OCI-LY1 (cell line): ENCODE measurements at regions not wholly inside any gene's neighbourhood (a gene's known extent, or its start where the extent isn't known, plus 50 kb on each side); places are given as distances from the start of the nearest gene placed in this dataset.

ENCODE experiments used
- H2AFZ ChIP-seq: fragments of 200-600 bp; sonication (generic), shearing (Covaris generic); 2 replicates; pipeline ENCODE4 v1.6.0; 2014; ENCODE audit warnings: antibody characterized with exemption, mild to moderate bottlenecking, low read length
- H3F3A ChIP-seq: fragments of 200-600 bp; sonication (generic), shearing (Covaris generic); 2 replicates; pipeline ENCODE4 v1.6.0; 2014; ENCODE audit warnings: mild to moderate bottlenecking, antibody characterized with exemption, low read length, moderate library complexity; ENCODE audit not compliant: insufficient read depth
- H3K27ac ChIP-seq: fragments of 200-600 bp; sonication (generic); 2 replicates; pipeline ENCODE4 v1.5.1; 2014; ENCODE audit warnings: low read length, mixed run types, mild to moderate bottlenecking, low read depth; ENCODE audit not compliant: poor library complexity, severe bottlenecking
- H3K27me3 ChIP-seq: fragments of 200-600 bp; sonication (generic); 2 replicates; pipeline ENCODE4 v1.6.0; 2014; ENCODE audit warnings: antibody characterized with exemption, mild to moderate bottlenecking, low read length, moderate library complexity; ENCODE audit not compliant: insufficient read depth
- H3K36me3 ChIP-seq: fragments of 200-600 bp; sonication (generic); 2 replicates; pipeline ENCODE4 v1.6.1; 2014; ENCODE audit warnings: mild to moderate bottlenecking, antibody characterized with exemption, low read length, moderate library complexity, mixed read lengths; ENCODE audit not compliant: insufficient read depth
- H3K4me1 ChIP-seq: fragments of 200-600 bp; sonication (generic); 2 replicates; pipeline ENCODE4 v1.5.1; 2014; ENCODE audit warnings: mild to moderate bottlenecking, low read length, moderate library complexity; ENCODE audit not compliant: insufficient read depth, severe bottlenecking
- H3K4me2 ChIP-seq: fragments of 200-600 bp; sonication (generic), shearing (Covaris generic); 2 replicates; pipeline ENCODE4 v1.6.1; 2014; ENCODE audit warnings: low read length
- H3K4me3 ChIP-seq: fragments of 200-600 bp; sonication (generic); 2 replicates; pipeline ENCODE4 v1.5.1; 2014; ENCODE audit warnings: low read length, low read depth, mild to moderate bottlenecking, mixed read lengths; ENCODE audit not compliant: poor library complexity, severe bottlenecking
- H3K79me2 ChIP-seq: fragments of 200-600 bp; shearing (Covaris generic); 2 replicates; pipeline ENCODE4 v1.6.1; 2016; ENCODE audit warnings: mixed run types, low read length, mixed read lengths; ENCODE audit not compliant: insufficient read depth
- H3K9ac ChIP-seq: fragments of 200-600 bp; sonication (generic), shearing (Covaris generic); 2 replicates; pipeline ENCODE4 v1.6.1; 2014; ENCODE audit warnings: mild to moderate bottlenecking, low read length, mixed read lengths
- H3K9me2 ChIP-seq: fragments of 200-600 bp; sonication (generic), shearing (Covaris generic); 2 replicates; pipeline ENCODE4 v1.6.1; 2014; ENCODE audit warnings: low read depth, mild to moderate bottlenecking, low read length, mixed read lengths
- H3K9me3 ChIP-seq: fragments of 200-600 bp; shearing (Covaris generic); 2 replicates; pipeline ENCODE4 v1.6.1; 2014; ENCODE audit warnings: low read length, mixed read lengths
- H4K20me1 ChIP-seq: fragments of 200-600 bp; sonication (generic), shearing (Covaris generic); 2 replicates; pipeline ENCODE4 v1.6.0; 2016; ENCODE audit warnings: mild to moderate bottlenecking, low read length; ENCODE audit not compliant: insufficient read depth
- CTCF ChIP-seq: fragments of 200-600 bp; sonication (generic), shearing (Covaris generic); IDR thresholded peaks from 2 replicates; pipeline ENCODE4 v1.5.1; 2017; ENCODE audit warnings: mild to moderate bottlenecking, antibody characterized with exemption, low read length, moderate library complexity, mixed read lengths
- EZH2 ChIP-seq: fragments of 200-600 bp; sonication (generic), shearing (Covaris generic); IDR thresholded peaks from 2 replicates; pipeline ENCODE4 v1.8.0; 2017; ENCODE audit warnings: borderline replicate concordance, mixed run types, mild to moderate bottlenecking, antibody characterized with exemption, low read length, moderate library complexity, mixed read lengths

- no peak overlapping the region for H2AFZ ChIP-seq
- H3K4me2 ChIP-seq = no peak overlapping the region
- H3K9ac ChIP-seq = no peak overlapping the region
These were observed 291.9 kb upstream of the PDE4D start for GRCh38 chr5:60185231-60186099.

GRCh38 chr5:60184606-60185005, 291.1 kb upstream of the PDE4D start:
- no peaks in the 10 kb centered on the region for H3K4me1 ChIP-seq
- TF ChIP-seq EZH2 = no peak
- TF ChIP-seq CTCF = no peak
- no peaks in the 10 kb centered on the region for H3K27me3 ChIP-seq
- no peak overlapping the region for H2AFZ ChIP-seq
- H3K9ac ChIP-seq = no peak overlapping the region
- H3K9me3 ChIP-seq = no peaks in the 10 kb centered on the region
- H3F3A ChIP-seq = no peaks in the 10 kb centered on the region
- no peak overlapping the region for H3K27ac ChIP-seq
- no peaks in the 10 kb centered on the region for H3K9me2 ChIP-seq
- H3K4me2 ChIP-seq = no peak overlapping the region
- H4K20me1 ChIP-seq = no peaks in the 10 kb centered on the region
- H3K36me3 ChIP-seq = no peaks in the 10 kb centered on the region
- no peak overlapping the region for H3K4me3 ChIP-seq
- no peaks in the 10 kb centered on the region for H3K79me2 ChIP-seq

More at GRCh38 chr5:60185231-60186099, 291.9 kb upstream of the PDE4D start:
- Histone ChIP-seq H3K9me2 (no peaks in the 10 kb centered on the region), H3K4me3 (no peak overlapping the region), H3K27ac (no peak overlapping the region), H3K9me3 (no peaks in the 10 kb centered on the region), H3K79me2 (no peaks in the 10 kb centered on the region), H3K36me3 (no peaks in the 10 kb centered on the region), H3F3A (no peaks in the 10 kb centered on the region), H3K27me3 (no peaks in the 10 kb centered on the region), H3K4me1 (no peaks in the 10 kb centered on the region), H4K20me1 (no peaks in the 10 kb centered on the region)
- no peak for TF ChIP-seq CTCF
- no peak for TF ChIP-seq EZH2

GRCh38 chr5:60183881-60184280, 290.4 kb upstream of the PDE4D start:
- Histone ChIP-seq H3K79me2 (no peaks in the 10 kb centered on the region), H4K20me1 (no peaks in the 10 kb centered on the region), H3K4me1 (no peaks in the 10 kb centered on the region), H3K27ac (no peak overlapping the region), H3K9me2 (no peaks in the 10 kb centered on the region), H3K4me2 (no peak overlapping the region), H3K36me3 (no peaks in the 10 kb centered on the region), H3K4me3 (no peak overlapping the region), H3K27me3 (no peaks in the 10 kb centered on the region), H3K9ac (no peak overlapping the region), H2AFZ (no peak overlapping the region), H3F3A (no peaks in the 10 kb centered on the region), H3K9me3 (no peaks in the 10 kb centered on the region)
- TF ChIP-seq CTCF = no peak
- no peak for TF ChIP-seq EZH2
